GM21737 (cell line): ENCODE measurements at regions not wholly inside any gene's neighbourhood (a gene's known extent, or its start where the extent isn't known, plus 50 kb on each side); places are given as distances from the start of the nearest gene placed in this dataset.

Experiments
- ATAC-seq: cut with Tn5 transposase; IDR thresholded peaks from one replicate; pipeline ENCODE4 v1.9.1; 2021; ENCODE audit warnings: mild to moderate bottlenecking, moderate library complexity; ENCODE audit not compliant: unreplicated experiment

GRCh38 chr2:42848726-42849290 is 56.4 kb upstream of the HAAO start:
- no peak for ATAC-seq

DNA sequence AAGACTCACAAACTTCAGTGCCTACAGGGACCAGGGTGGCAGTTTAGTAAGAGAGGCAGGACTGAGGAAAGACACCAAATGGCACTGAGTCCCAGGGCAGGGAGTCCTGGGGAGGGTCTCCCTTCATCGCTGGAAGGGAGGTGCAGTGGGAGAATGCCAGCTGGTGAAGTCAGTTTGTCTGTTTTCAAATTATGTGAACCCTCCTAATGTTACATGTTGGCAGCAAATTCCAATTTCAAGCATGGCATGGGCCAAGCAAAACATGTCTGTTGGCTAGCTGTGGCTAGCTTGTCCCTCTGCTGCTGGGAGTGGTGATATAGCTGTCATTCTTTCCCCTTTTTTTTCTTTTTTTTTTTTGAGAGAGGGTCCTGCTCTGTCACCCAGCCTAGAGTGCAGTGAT is 55.9 kb upstream of the HAAO start:
- ATAC-seq = no peak

DNA sequence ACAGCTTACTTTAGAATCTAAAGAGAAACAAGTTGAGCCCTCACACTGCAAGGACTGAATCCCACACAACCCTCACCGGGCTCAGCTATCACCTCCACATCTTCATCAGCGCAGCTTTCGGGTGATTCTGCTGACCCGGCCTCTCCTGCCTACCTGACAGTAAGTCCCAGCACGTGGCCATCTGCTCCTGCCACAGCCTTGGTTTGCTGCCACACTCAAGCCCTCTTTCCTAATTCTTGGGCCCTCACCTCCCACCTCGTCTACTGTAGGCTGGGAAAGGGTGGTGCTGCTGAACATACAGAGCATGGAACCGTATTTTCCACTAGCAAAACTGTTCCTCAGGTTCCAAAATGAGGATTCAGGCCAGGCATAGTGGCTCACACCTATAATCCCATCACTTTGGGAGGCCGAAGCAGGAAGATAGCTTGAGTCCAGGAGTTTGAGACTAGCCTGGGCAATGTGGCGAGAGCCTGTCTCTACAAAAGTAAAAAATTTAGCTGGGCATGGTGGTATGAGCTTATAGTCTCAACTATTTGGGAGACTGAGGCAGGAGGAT is 55.3 kb upstream of the HAAO start:
- no peak for ATAC-seq

DNA sequence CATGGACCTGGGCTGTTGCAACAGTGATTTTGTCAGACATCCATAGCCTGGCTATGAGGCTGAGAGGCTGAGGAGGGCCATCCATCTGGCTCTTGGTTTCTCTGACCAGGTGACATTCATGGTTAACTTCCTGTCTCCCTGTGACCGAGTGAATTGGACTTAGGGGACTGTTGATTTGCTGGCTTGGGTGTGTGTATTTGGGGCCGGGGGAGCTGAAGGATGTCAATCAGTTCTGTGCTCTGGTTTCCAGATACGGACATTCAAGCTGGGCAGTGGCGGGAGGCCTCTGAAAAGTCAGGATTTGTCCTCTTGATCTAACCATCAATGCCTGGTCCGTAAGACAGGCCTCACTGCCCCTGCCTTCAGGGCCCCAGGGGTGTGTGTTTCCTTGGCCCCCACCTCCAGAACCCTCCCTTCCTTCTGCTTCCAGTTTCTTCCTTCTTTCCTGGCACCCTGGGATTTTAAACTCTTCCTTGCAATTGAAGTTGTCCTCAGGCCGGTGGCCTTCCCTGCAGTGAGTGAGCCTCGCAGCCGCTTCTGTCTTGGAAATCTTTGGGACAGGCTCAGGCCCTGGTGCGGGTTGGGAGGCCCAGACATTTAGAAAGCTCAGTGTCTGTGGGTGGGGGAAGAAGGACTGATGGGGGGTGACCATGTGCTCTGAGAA is 54.7 kb upstream of the HAAO start:
- ATAC-seq = no peak

GRCh38 chr2:42846026-42846425 is 53.6 kb upstream of the HAAO start:
- ATAC-seq = no peak

DNA sequence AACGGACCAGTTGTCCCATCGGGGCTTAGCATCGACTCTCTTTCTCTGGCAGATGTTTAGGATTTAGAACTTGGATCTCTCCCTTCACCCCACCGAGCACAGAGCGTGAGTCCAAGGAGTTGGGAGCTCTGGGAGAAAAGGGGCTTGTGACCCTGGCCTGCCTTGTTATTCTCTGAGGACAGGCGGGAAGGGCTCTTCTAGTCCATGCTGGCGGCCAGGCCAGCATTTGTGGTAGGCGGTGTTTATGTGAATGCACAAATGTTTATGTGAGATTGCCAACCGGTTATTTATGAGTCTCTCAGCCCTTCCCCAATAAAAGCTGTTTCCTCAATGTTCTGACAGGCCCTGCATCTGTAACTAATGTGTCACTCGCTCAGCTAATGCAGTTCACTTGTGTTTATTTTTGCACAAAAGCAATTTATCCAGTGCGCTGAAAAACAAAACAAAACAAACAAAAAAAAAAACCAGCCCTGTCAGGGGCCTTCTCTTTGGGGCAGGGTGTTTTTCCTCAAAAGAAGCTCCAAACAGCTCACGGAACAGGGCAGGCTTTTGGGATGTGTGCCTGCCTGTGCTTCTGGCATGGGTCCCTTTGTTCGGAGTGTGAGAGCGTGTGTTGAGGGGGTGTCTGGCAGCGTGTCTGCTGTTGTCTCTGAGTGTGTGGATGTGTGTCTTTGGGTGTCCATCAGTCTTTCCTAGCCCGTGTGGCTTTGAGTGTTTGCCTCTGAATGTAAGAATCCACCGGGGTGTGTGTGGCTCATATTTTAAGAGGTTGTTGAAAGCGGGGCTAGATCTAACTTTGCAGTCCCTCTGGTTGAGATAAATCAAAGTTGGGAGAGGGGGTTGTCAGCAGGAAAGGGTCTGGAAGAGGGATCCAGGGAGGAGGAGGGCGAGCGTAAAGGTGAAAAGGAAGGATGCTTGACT is 52.8 kb upstream of the HAAO start:
- ATAC-seq = no peak

DNA sequence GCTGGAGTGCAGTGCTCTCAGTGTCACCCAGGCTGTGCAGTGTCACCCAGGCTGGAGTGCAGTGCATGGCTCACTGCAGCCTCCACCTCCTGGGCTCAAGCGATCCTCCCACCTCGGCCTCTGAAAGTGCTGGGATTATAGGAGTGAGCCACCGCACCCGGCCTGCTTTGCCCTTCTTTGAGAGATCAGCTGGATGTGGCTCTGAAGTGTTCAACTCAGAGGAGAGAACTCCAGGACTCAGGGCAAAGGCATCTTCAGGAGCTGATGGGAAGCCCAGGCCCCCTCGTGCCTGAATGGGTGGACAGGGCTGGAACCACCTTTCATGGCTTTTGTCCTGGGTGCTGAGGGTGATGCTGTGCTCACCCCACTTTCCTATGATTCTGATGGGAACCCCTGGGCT is 52.0 kb upstream of the HAAO start:
- no peak for ATAC-seq

GRCh38 chr2:42843611-42844010 is 51.2 kb upstream of the HAAO start:
- ATAC-seq = no peak

DNA sequence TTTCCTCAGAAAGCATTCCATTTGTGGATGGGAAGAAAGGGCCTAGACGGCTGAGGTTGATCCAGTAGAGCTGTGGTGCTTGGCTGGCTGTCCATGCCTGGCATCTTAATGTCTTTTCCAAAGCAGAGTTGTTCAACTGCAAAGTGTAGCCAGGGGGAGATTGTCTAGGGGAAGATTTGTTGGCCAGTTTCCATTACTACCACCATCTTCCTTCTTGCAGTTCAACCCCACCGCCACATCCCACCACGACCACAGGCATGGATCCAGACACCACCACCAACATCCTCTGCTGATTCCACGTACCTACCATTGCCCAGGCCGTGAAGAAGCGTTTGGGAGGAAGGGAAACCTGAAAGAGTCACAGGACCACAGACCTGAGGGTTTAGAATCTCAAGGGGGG is 50.7 kb upstream of the HAAO start:
- no peak for ATAC-seq

- no peak for ATAC-seq
Observed at GRCh38 chr2:42842466-42842865, 50.1 kb upstream of the HAAO start.
